Cardiac muscle cell (in vitro differentiated cells and primary cell): ENCODE measurements at regions not wholly inside any gene's neighbourhood (a gene's known extent, or its start where the extent isn't known, plus 50 kb on each side); places are given as distances from the start of the nearest gene placed in this dataset.

Source experiments
- DNase-seq, 2 donors: peaks; one replicate each; pipeline versions ENCODE4 v3.0.0 to v3.0.0-alpha.2; 2010 to 2017; ENCODE audit warnings: low read depth in 1 of 2, low spot score in 1 of 2
- H3K27ac ChIP-seq: fragments of 200-600 bp; sonication (generic); 2 replicates; pipeline ENCODE4 v1.5.1; 2016
- H3K27me3 ChIP-seq: fragments of 200-600 bp; sonication (generic); 2 replicates; pipeline ENCODE4 v1.6.0; 2016; ENCODE audit warnings: control low read depth
- H3K36me3 ChIP-seq: fragments of 200-600 bp; sonication (generic); 2 replicates; pipeline ENCODE4 v1.5.1; 2016; ENCODE audit warnings: control low read depth
- H3K4me1 ChIP-seq: fragments of 200-600 bp; sonication (generic); 2 replicates; pipeline ENCODE4 v1.8.1; 2017; ENCODE audit warnings: low read depth, mild to moderate bottlenecking, mixed run types
- H3K4me3 ChIP-seq: fragments of 200-600 bp; sonication (generic); 2 replicates; pipeline ENCODE4 v1.5.1; 2016; ENCODE audit warnings: mild to moderate bottlenecking
- H3K9me3 ChIP-seq: fragments of 200-600 bp; sonication (generic); 2 replicates; pipeline ENCODE4 v1.5.1; 2017; ENCODE audit warnings: low read depth, mild to moderate bottlenecking, control low read depth
- TF ChIP-seq, protein P1 (sequence below): IDR thresholded peaks from 2 replicates; pipeline ENCODE4 v1.5.1; 2012; ENCODE audit warnings: low read depth, mild to moderate bottlenecking, low read length

DNA sequence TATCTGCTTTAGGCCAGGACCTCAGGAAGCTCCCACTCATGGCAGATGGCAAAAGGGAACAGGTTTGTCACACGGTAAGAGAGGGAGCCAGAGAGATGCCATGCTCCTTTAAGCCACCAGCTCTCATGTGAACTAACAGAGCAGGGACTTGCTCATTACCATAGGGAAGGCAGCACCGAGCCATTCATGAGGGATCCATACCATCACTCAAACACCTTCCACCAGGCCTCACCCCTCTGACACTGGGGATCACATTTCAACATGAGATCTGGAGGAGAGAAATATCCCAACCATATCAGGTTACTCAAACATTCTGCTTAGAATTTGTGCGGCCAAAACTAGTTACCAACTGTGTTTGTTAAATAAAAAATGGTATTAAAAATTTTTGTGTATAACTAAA is 427.0 kb downstream of the UQCRFS1 start:
- Histone ChIP-seq H3K27me3 (peaks cover 5% of the 10 kb centered on the region), H3K4me1 (peaks cover 14% of the 10 kb centered on the region), H3K4me3 (no peak overlapping the region), H3K9me3 (no peaks in the 10 kb centered on the region), H3K27ac (no peak overlapping the region), H3K36me3 (no peaks in the 10 kb centered on the region)
- TF ChIP-seq, protein P1, sequence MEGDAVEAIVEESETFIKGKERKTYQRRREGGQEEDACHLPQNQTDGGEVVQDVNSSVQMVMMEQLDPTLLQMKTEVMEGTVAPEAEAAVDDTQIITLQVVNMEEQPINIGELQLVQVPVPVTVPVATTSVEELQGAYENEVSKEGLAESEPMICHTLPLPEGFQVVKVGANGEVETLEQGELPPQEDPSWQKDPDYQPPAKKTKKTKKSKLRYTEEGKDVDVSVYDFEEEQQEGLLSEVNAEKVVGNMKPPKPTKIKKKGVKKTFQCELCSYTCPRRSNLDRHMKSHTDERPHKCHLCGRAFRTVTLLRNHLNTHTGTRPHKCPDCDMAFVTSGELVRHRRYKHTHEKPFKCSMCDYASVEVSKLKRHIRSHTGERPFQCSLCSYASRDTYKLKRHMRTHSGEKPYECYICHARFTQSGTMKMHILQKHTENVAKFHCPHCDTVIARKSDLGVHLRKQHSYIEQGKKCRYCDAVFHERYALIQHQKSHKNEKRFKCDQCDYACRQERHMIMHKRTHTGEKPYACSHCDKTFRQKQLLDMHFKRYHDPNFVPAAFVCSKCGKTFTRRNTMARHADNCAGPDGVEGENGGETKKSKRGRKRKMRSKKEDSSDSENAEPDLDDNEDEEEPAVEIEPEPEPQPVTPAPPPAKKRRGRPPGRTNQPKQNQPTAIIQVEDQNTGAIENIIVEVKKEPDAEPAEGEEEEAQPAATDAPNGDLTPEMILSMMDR, result no peak
- peak in 1 of 2 donors; percentile 11 for DNase-seq

DNA sequence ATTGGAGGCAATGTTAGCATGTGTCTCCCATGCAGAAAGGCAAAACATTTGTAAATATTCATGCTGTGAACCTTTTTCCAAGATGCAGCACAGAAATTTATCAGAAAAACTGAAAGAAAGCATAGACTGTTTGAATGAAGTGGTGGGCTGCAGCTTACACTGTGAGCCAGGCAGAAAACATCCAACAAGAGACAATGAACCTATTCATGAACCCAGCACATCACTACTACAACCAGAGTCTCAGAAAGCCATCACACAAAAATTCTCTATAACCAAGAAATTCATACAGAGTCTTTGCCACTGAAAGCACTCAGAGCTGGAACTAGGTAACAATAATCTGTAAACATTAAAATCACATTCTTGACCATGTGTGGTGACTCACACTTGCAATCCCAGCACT is 448.9 kb downstream of the UQCRFS1 start:
- Histone ChIP-seq H3K9me3 (no peaks in the 10 kb centered on the region), H3K4me3 (no peak overlapping the region), H3K36me3 (no peaks in the 10 kb centered on the region), H3K27me3 (no peaks in the 10 kb centered on the region), H3K27ac (no peak overlapping the region), H3K4me1 (no peaks in the 10 kb centered on the region)
- no peak for DNase-seq
- TF ChIP-seq, protein P1, result no peak

DNA sequence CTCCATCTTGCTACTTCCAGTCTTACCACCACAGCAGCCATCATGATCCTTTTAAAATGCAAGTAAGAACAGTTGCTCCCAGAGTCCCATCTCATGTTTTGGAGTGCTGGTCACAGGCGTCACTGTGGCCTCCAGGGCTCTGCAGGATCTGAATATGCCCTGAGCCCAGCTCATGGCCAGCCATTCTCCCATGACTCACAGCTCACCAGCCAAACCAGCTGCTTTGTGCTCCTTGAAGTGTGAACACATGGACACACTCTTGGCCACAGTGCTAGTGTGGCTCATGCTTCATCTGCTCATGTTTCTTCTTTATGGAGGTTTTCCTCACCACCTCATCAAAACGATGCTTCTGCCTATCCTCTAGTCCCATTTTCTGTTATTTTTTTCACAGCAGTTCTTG is 466.5 kb downstream of the UQCRFS1 start:
- TF ChIP-seq, protein P1, result no peak
- no peak overlapping the region for H3K27ac ChIP-seq

DNA sequence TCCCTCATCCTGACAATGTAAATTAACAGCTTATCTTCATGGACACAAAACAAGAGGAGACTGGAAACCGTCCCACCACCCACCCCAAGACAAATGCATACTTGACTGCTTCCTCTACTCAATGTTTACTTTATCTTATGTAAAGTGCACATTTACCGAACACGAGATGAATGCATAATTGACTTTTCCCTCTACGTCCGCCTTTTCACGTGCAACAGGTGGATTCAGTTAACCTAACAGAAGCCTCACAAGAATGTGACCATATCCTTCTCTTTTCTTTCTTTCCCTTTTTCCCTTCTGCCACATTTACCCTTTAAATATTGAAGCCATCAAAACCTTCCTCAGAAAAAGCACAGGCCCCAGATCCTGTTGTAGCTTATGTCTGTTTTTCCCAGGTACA is 468.0 kb downstream of the UQCRFS1 start:
- Histone ChIP-seq H3K4me3 (no peak overlapping the region), H3K27me3 (no peaks in the 10 kb centered on the region), H3K36me3 (no peaks in the 10 kb centered on the region), H3K4me1 (no peaks in the 10 kb centered on the region), H3K9me3 (no peaks in the 10 kb centered on the region), H3K27ac (no peak overlapping the region)
- TF ChIP-seq, protein P1, result no peak
- no peak for DNase-seq

More for the DNA sequence above, 466.5 kb downstream of the UQCRFS1 start:
- DNase-seq, result no peak
- H3K36me3 ChIP-seq, result no peaks in the 10 kb centered on the region
- H3K9me3 ChIP-seq, result no peaks in the 10 kb centered on the region
- no peaks in the 10 kb centered on the region for H3K27me3 ChIP-seq
- H3K4me3 ChIP-seq, result no peak overlapping the region
- no peaks in the 10 kb centered on the region for H3K4me1 ChIP-seq

DNA sequence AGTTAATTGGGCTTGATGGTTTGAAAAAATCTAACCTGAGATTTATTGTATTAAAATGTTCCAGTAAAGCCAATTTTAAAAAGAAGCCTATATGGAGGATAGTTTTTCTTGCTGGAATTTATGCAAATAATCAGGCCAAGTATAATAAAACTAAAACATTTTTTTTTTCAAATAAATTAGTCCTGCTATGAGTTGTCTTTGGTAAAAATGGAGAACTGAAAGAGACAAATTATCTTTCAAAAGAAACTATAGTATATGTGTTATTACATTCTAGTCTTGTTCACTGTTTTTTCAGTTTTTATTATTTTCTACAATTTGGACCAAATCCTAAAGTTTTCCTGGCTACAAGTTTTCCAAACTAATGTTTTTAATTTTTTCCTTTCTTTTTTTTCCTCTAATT is 468.9 kb downstream of the UQCRFS1 start:
- DNase-seq, result no peak
- Histone ChIP-seq H3K36me3 (no peaks in the 10 kb centered on the region), H3K4me3 (no peak overlapping the region), H3K27ac (no peak overlapping the region), H3K9me3 (no peaks in the 10 kb centered on the region), H3K4me1 (no peaks in the 10 kb centered on the region), H3K27me3 (no peaks in the 10 kb centered on the region)
- TF ChIP-seq, protein P1, result no peak
